DOHH2 (cell line): ENCODE measurements at regions not wholly inside any gene's neighbourhood (a gene's known extent, or its start where the extent isn't known, plus 50 kb on each side); places are given as distances from the start of the nearest gene placed in this dataset.

Experiments used
- EZH2phosphoT487 ChIP-seq: fragments of 200-600 bp; sonication (generic); IDR thresholded peaks from 2 replicates; pipeline ENCODE4 v1.6.1; 2017; ENCODE audit warnings: borderline replicate concordance, mild to moderate bottlenecking, antibody characterized with exemption, low read length, moderate library complexity, mixed read lengths
- TF ChIP-seq, protein P1 (sequence below): fragments of 200-600 bp; sonication (generic); IDR thresholded peaks from one replicate; pipeline ENCODE4 v1.5.1; 2014; ENCODE audit warnings: antibody characterized with exemption, mild to moderate bottlenecking, low read depth, low read length; ENCODE audit not compliant: poor library complexity, severe bottlenecking

GRCh38 chr10:107529350-107529749 lies 364.8 kb upstream of the SORCS1 start:
- TF ChIP-seq, protein P1, sequence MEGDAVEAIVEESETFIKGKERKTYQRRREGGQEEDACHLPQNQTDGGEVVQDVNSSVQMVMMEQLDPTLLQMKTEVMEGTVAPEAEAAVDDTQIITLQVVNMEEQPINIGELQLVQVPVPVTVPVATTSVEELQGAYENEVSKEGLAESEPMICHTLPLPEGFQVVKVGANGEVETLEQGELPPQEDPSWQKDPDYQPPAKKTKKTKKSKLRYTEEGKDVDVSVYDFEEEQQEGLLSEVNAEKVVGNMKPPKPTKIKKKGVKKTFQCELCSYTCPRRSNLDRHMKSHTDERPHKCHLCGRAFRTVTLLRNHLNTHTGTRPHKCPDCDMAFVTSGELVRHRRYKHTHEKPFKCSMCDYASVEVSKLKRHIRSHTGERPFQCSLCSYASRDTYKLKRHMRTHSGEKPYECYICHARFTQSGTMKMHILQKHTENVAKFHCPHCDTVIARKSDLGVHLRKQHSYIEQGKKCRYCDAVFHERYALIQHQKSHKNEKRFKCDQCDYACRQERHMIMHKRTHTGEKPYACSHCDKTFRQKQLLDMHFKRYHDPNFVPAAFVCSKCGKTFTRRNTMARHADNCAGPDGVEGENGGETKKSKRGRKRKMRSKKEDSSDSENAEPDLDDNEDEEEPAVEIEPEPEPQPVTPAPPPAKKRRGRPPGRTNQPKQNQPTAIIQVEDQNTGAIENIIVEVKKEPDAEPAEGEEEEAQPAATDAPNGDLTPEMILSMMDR, result no peak
- TF ChIP-seq EZH2phosphoT487, result no peak
